Activated T-cell treated with anti-CD3 and anti-CD28 coated beads for 24 hours (primary cell): ENCODE measurements at regions not wholly inside any gene's neighbourhood (a gene's known extent, or its start where the extent isn't known, plus 50 kb on each side); places are given as distances from the start of the nearest gene placed in this dataset.

Source experiments
- DNase-seq: peaks from one replicate; pipeline ENCODE4 v3.0.0-alpha.2; 2020; ENCODE audit warnings: low read depth

DNA sequence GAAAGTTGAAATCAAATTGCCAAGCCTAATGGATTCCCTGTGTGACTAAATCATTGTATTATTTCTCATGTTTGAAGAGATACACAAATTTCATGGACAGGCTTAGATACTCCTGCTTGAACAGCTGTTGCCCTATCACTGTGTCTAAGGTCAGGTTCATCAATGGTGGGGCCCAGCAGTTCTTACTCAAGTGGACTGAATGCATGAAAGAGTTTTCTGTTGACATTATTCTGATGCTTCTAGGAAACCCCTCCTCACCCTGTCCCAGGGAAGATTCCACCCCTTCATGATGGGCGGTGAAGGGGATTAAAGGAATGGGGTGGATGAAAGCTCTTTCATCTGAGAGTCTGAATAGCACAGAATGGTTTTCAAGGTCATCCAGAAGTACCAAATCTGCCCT is 148.8 kb downstream of the INO80D start:
- DNase-seq = no peak

GRCh38 chr2:205936446-205936845 is 149.5 kb downstream of the INO80D start:
- DNase-seq = no peak

- no peak for DNase-seq
Measured at GRCh38 chr2:205934443-205934842, 151.5 kb downstream of the INO80D start.

DNA sequence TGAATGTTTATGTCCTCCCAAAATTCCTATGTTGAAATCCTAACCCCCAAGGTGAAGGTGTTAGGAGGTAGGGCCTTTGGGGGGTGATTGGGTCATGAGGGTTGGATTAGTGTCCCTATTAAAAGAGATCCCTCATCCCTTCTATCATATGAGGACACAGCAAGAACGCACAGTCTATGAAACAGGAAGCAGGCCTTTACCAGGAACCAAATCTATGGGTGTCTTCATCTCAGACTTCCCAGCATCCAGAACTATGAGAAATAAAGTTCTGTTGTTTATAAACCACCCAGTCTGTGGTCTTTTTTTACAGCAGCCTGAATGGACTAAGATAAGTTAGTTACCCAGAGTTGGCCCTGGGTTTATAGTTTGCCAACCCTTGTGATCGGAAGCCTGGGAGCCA is 153.1 kb downstream of the INO80D start:
- no peak for DNase-seq

DNA sequence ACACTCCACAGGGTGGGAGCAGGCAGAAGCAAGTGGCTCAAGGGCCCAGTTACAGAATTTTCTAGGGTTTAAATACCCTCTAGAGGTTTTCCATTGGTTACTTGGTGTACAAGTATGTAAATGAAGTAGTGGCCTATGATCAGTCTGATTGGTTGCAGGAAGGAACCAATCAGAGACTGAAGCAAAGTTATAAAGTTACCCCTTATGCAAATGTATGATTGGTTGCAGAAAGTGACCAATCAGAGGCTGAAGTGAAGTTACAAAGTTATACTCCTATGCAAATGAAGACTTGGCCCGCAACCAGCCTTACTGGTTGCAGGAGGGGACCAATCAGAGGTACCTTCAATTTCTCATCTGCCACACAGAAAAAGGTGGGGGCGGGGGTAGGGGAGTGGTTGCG is 154.6 kb downstream of the INO80D start:
- no peak for DNase-seq

DNA sequence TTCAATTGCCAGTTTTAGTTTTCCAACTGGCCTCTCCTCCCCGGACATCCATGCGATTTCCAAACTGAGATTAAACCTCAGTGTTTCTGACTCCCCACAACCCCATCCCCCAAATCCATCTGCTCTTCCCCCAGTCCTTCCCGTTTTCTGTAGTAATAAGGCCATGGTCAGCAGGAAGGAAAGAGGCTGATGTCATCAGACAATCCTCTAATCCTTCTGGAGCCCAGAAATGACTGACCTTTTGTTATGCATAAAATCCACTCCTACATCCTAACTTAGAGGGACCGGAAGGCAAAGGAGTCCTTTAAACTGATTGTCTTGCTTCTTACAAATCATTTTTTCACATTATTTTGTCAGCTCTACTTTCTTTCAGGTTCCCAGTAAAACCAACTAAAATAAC is 155.8 kb downstream of the INO80D start:
- no peak for DNase-seq

DNA sequence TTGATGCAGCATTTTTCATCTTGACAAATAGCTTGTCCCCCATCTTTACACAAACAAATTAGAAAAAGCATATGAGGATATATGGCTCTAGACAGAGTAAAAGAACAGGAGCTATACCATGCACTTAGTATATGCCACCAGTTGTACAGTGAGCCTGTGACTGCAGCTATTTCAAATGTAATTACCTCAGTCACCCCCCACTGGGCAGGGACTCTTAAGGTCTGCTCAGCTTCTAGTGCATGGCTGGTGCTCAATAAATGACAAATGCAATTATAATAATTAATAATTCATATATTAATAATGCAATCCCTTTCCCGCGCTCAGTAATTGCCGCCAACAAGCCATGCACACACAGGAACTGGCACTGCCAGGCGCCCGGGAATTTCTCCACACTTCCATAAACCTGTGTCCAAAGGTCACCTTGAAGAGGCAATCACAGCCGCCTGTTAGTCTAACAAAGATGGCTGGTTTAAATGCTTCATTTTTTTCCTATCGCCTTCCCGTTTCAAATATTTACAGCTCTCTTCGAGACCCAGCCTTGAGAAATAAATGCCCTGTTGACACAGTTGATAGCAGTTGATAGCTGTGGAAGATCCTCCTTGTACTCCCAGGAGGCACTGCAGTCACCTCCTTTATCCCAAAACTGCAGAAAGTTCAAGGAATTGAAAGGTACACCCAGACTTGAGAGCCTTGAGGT is 156.6 kb downstream of the INO80D start:
- no peak for DNase-seq

- peak; percentile 62 for DNase-seq
Measured at GRCh38 chr2:205925373-205926337, 160.3 kb downstream of the INO80D start.

- DNase-seq = no peak
Measured at GRCh38 chr2:205924676-205925075, 161.3 kb downstream of the INO80D start.

GRCh38 chr2:205915130-205915524 is 170.8 kb downstream of the INO80D start:
- no peak for DNase-seq

DNA sequence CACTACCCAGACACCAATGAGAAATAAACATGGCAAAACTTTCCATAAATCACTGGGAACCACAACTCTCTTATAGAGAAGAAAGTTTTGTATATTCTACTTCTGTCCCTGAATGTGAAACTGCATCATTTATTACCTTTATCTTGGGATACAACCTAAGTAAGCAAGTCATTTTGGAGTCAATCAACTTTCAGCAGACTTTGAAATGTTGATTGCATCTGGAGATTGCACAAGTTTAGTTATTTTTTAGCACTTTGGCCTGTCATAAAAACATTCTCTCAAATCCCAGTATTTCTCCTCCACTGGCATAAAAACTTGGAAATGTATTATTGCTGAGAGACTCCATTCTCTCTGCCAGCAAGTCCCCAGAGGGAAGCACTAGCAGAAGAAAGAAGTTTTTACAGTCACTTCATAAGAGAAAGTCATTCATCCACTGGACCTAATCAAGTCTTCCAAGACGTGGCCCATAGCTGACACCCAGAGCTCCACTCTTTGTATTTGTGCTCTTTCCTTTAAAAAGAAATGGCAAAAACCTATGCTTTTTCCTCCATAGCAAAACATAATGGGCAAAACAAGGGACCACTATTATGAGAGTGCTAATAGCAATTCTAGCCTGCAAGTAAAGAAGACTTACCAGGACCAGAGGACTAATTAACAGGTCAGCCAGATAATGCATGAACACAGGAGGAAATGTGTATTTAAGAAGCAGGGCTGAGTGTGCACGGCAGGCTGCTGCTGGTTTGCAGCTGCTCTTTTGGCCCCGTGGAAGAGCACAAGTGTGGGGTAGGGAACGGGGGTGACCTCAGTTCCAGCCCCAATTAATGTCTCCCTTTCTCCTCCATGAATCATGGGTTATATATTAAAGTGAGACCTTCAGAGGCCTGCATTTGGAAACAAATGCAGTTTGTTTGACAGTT is 171.5 kb downstream of the INO80D start:
- DNase-seq = no peak

GRCh38 chr2:205913668-205914067 is 172.3 kb downstream of the INO80D start:
- no peak for DNase-seq

- no peak for DNase-seq
Measured at GRCh38 chr2:205911306-205911705, 174.7 kb downstream of the INO80D start.

DNA sequence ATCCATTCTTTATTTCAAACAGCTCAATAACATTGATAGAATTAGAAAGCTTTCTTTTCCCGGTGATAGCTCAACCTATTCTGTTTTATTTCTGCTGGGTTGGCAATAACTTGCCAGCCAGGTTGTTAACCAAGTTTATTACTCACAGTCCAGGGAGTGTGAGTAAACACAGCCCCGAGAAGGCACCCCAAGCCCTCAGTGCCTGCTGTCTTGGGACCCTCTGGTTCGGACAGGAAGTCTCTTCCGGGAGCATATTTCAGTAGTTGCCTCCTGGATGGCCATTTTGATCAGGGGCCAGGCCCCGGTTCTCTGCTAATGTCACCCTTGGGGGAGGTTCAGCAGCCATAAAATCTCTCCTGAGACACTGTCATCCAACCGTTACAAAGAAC is 176.8 kb downstream of the INO80D start:
- no peak for DNase-seq

GRCh38 chr2:205908212-205909183 is 177.5 kb downstream of the INO80D start:
- no peak for DNase-seq

GRCh38 chr2:205906419-205906818 is 179.6 kb downstream of the INO80D start:
- DNase-seq = no peak

DNA sequence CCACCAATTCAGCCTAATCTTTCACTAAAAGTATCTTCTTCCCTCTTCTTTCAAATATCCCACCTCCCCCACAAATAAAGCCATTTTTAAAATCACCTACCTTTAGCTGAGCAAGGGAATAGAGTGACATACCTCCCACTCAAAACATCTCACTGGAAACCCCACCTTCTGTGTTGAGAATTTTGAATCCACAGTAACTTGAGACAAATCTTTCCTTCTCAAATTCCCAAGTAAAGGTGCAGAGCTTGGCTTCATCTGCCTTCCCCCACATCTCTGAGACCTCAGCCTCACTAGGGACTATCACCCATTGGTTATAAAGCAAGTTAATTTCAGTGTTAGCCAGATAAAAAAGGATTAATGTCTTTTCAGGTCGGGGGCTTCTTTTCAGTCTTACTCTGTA is 180.4 kb downstream of the INO80D start:
- DNase-seq = no peak

DNA sequence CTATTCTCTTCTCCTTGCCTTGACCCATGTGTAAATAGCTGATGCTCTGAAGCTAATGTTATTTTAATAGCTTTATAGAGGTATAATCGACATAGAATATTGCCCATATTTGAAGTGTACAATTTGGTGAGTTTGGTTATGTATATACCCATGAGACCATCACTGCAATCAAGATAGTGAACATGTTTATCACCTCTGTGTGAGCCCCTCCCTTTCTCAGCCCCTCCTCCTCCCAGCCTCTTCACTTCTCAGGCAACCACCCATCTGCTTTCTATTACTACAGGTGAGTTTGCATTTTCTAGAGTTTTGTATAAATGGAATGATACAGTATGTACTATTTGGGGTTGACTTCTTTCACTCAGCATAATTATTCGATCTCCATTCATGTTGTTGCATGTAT is 181.1 kb downstream of the INO80D start:
- no peak for DNase-seq

GRCh38 chr2:205903549-205904129 is 182.3 kb downstream of the INO80D start:
- DNase-seq = no peak

GRCh38 chr2:205902900-205903237 is 183.1 kb downstream of the INO80D start:
- DNase-seq = no peak
